ENCODE measurements at regions not wholly inside any gene's neighbourhood (a gene's known extent, or its start where the extent isn't known, plus 50 kb on each side); places are given as distances from the start of the nearest gene placed in this dataset.

GRCh38 chr5:54404568-54404967 lies 50.9 kb upstream of the HSPB3 start:
- TF ChIP-seq CTCF (IDR thresholded peaks at IDR 0.05), result no peak
- TF ChIP-seq POLR2A (IDR thresholded peaks at IDR 0.05), result no peak
- intact Hi-C loops (cut with DNase I), result no loop called here
- 78 to 87% (median 81%) methylated on average over 3 of the region's 3 CpGs for WGBS, 4 donors
- Histone ChIP-seq H3K9me3 (no peaks in the 10 kb centered on the region), H3K36me3 (no peaks in the 10 kb centered on the region), H3K27me3 (no peaks in the 10 kb centered on the region), H3K27ac (peak overlapping the region in 5 of 12 donors; percentile 15 to 59 (median 24)), H3K4me3 (no peak overlapping the region), H3K4me1 (peaks cover 0 to 9% (median 0%) of the 10 kb centered on the region in 12 donors)
- no peak for DNase-seq
- no peak for ATAC-seq

GRCh38 chr5:54403885-54404416 lies 51.5 kb upstream of the HSPB3 start:
- H3K27ac ChIP-seq, result peak overlapping the region in 5 of 12 donors; percentile 15 to 59 (median 24)
- DNase-seq (no peak), ATAC-seq (no peak)
- no peaks in the 10 kb centered on the region for H3K27me3 ChIP-seq
- H3K4me1 ChIP-seq, result peaks cover 0 to 9% (median 0%) of the 10 kb centered on the region in 12 donors
- WGBS, 4 donors, result 75 to 91% (median 81%) methylated on average over 4 of the region's 4 CpGs
- no peaks in the 10 kb centered on the region for H3K36me3 ChIP-seq
- TF ChIP-seq CTCF (IDR thresholded peaks at IDR 0.05) (no peak), POLR2A (IDR thresholded peaks at IDR 0.05) (no peak)
- no peak overlapping the region for H3K4me3 ChIP-seq
- H3K9me3 ChIP-seq, result no peaks in the 10 kb centered on the region
- intact Hi-C loops (cut with DNase I), result no loop called here

- no peak for TF ChIP-seq CTCF (IDR thresholded peaks at IDR 0.05)
- TF ChIP-seq POLR2A (IDR thresholded peaks at IDR 0.05), result no peak
- WGBS, 4 donors, result 88 to 96% (median 91%) methylated on average over 2 of the region's 2 CpGs
- Histone ChIP-seq H3K4me3 (no peak overlapping the region), H3K9me3 (no peaks in the 10 kb centered on the region), H3K27me3 (no peaks in the 10 kb centered on the region), H3K4me1 (peaks cover 0 to 9% (median 0%) of the 10 kb centered on the region in 12 donors), H3K36me3 (no peaks in the 10 kb centered on the region), H3K27ac (no peak overlapping the region)
- intact Hi-C loops (cut with DNase I), result no loop called here
- no peak for ATAC-seq
- DNase-seq, result no peak
These were observed 52.4 kb upstream of the HSPB3 start for GRCh38 chr5:54403121-54403520.

- ATAC-seq (no peak), DNase-seq (no peak)
- intact Hi-C loops (cut with DNase I), result no loop called here
- Histone ChIP-seq H3K36me3 (no peaks in the 10 kb centered on the region), H3K4me3 (no peak overlapping the region), H3K27me3 (no peaks in the 10 kb centered on the region), H3K9me3 (no peaks in the 10 kb centered on the region), H3K4me1 (peaks cover 0 to 9% (median 0%) of the 10 kb centered on the region in 12 donors), H3K27ac (no peak overlapping the region)
- TF ChIP-seq POLR2A (IDR thresholded peaks at IDR 0.05) (no peak), CTCF (IDR thresholded peaks at IDR 0.05) (no peak)
- 33 to 45% (median 42%) methylated on average over 2 of the region's 2 CpGs for WGBS, 4 donors
These were observed 54.0 kb upstream of the HSPB3 start for GRCh38 chr5:54401515-54401914.

Measured in heart left ventricle (tissue), 16 donors.